ENCODE measurements at regions not wholly inside any gene's neighbourhood (a gene's known extent, or its start where the extent isn't known, plus 50 kb on each side); places are given as distances from the start of the nearest gene placed in this dataset.

- TF ChIP-seq CTCF (IDR thresholded peaks at IDR 0.05; ENCODE audit: low read length) (no peak), EZH2 (IDR thresholded peaks at IDR 0.05; ENCODE audit: borderline replicate concordance, low read length) (no peak)
These were observed 721.2 kb upstream of the SOX9 start for GRCh38 chr17:71399649-71400048.

Measured in OCI-LY1 (cell line).